ENCODE measurements at regions not wholly inside any gene's neighbourhood (a gene's known extent, or its start where the extent isn't known, plus 50 kb on each side); places are given as distances from the start of the nearest gene placed in this dataset.
"Not testable (repeated sequence)": the region's sequence is repeated elsewhere in the genome, so short reads cannot be mapped to it uniquely, and the experiment has no call there.

GRCh38 chr14:98915625-98916024 lies 356.4 kb downstream of the BCL11B start:
- DNase-seq, result no peak

DNA sequence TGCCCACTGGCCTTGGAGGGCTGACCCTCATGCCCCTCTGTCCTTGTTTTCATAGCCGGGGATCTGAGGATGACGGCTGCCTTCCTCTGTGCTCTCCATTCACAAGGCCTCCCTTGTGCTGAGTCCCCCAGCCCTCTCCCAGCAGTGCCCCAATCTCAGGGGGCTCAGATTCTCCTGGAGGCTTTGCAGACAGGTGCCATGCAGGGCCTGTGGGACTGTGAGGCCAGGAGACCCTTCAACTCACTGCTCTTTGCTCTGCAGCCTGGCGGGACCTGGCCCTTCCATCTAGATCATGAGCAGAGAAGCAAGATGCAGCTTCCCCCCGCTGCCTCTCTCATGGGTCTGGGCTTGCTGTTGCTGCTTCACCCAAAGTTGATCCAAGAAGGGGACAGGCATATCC lies 356.0 kb downstream of the BCL11B start:
- DNase-seq, result no peak

DNA sequence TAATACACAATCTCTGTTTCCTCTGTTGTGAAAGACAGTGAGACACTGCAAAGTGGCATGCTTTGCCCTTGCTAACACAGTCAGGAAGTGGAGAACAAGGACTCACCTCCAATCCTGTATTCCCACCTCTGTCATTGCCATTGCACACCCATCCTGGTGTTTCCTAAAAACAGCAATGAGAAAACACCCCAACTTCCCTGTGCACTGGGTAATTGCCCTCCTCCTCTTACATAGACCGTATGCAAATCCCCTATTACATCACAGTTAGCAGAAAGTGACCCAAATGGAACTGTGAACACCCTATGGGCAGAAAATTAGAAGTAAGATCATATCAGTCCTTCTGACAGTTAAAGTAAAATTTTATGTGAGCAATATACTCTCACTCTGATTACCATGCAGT lies 355.5 kb downstream of the BCL11B start:
- no peak for DNase-seq

DNA sequence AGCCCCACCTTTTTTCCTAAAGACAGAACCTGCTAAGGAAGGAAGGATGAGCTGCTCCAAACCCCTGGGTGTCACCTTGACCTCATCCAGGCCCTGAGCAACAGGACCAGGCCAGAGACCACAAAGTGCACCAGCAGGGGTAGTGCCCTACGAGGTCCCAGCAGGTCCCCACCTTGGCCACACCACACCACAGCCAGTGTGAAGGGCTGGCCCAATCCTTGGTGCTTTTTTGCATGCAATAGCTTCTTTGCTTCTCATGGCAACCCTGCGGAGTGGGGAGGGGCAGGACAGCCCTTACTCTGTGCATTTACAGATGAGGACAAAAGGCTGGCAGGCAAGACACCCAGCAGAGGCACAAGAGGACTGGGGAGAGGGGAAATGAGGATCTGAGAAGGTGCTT lies 352.6 kb downstream of the BCL11B start:
- no peak for DNase-seq

DNA sequence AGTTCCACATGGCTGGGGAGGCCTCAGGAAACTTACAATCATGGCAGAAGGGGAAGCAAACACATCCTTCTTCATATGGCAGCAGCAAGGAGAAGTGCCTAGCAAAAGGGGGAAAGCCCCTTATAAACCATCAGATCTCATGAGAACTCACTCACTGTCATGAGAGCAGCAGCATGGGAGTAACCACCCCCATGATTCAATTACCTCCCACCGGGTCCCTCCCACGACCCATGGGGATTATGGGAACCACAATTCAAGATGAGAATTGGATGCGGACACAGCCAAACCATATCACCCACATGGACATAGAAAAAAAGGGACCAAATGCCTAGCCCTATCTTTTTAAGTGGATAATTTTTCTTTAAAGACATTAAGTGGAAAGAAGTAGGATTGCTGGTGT lies 350.7 kb downstream of the BCL11B start:
- DNase-seq, result not testable (repeated sequence)

DNA sequence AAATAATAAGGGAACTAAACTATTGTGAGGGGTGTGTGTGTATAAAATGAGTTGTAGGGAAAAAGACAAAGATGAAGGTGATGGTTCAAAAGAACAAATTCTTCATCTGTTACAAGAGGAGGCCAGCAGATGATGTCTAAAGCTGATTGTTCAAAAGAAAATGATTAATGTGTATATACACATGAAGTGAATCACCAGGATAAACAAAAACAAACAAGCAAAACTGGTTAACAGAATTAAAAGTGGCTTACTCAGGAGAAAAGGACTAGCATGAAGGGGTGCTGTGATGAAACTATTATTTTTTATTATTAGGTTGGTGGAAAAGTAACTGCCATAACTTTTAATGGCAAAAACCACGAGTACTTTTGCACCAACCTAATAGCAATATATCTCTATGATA lies 348.4 kb downstream of the BCL11B start:
- DNase-seq, result no peak

DNA sequence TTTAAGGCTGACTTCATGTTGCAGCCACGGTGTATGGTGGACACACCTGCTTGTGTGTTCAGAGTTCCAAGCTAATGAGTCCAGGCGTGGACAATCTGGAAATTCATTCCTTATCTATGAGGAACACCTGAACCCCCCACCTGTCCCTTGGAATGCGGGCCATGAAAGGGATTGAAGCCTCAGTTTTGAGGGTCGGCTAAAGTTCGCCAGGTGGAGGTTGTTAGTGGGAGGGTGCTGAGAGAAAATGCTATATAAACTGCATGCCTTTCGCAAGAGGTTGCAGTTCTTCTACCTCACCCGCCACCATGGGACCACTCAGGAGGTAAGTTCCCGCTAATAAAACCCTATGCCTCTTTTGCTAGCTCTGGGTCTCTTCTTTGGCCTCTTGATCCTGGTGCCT lies 348.0 kb downstream of the BCL11B start:
- no peak for DNase-seq

GRCh38 chr14:98925354-98926040 lies 346.5 kb downstream of the BCL11B start:
- no peak for DNase-seq

- DNase-seq, result peak; percentile 36
Measured at GRCh38 chr14:98926146-98926545, 345.9 kb downstream of the BCL11B start.

DNA sequence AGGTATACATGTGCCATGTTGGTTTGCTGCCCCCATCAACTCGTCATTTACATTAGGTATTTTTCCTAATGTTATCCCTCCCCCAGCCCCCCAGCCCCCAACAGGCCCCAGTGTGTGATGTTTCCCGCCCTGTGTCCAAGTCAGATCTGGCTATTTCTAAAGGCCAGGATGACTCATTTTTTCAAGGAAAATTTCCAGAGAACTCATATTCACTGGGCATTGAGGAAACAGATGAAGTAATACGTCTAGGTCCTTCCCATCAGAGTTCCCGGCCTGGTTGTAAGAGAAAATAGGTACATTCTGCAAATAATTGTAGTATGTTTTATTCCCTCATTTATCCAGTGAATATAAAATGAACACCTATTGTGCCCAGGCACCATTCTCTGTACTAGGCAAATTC lies 345.2 kb downstream of the BCL11B start:
- no peak for DNase-seq

GRCh38 chr14:98927986-98928385 lies 344.0 kb downstream of the BCL11B start:
- no peak for DNase-seq

GRCh38 chr14:98928418-98928817 lies 343.6 kb downstream of the BCL11B start:
- DNase-seq, result no peak

DNA sequence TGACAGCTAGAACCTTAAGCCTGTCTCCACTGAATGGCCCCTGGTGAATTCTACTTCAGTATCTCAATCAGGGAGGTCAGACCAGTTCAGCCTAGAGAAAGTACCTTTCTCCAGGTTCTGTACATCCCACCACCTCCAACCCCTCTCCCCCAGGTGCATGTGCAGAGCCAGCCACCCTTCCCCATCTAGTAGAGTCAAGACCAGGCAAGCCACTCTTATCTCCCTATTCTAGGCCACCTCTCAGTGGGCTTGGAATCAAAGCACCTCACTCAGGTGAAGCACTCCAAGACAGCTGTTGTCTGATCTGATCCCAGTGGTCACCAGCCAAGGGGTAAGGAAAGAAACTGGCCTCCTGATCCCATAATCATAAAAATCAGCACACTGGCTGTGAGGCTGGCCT lies 340.9 kb downstream of the BCL11B start:
- DNase-seq, result no peak

DNA sequence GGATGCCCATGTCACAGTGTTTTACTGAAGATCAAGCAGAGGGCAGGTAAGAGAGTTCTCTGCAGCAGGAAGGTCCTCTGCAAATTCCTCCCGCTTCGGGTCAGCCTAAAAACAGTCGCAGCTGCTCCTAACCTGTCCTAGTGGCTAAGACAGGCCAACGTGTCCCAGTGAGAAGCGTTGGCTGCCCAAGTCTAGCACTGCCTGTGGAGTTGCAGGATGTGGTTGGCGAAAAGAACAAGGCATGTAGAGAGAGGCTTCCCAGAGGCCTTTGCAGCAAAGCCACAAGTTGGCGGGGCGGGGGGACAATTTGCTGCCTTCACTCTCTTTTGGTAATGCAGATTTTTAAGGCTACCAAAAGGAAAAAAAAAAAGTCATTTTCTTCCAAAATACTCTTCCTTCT lies 340.1 kb downstream of the BCL11B start:
- DNase-seq, result peak; percentile 58

DNA sequence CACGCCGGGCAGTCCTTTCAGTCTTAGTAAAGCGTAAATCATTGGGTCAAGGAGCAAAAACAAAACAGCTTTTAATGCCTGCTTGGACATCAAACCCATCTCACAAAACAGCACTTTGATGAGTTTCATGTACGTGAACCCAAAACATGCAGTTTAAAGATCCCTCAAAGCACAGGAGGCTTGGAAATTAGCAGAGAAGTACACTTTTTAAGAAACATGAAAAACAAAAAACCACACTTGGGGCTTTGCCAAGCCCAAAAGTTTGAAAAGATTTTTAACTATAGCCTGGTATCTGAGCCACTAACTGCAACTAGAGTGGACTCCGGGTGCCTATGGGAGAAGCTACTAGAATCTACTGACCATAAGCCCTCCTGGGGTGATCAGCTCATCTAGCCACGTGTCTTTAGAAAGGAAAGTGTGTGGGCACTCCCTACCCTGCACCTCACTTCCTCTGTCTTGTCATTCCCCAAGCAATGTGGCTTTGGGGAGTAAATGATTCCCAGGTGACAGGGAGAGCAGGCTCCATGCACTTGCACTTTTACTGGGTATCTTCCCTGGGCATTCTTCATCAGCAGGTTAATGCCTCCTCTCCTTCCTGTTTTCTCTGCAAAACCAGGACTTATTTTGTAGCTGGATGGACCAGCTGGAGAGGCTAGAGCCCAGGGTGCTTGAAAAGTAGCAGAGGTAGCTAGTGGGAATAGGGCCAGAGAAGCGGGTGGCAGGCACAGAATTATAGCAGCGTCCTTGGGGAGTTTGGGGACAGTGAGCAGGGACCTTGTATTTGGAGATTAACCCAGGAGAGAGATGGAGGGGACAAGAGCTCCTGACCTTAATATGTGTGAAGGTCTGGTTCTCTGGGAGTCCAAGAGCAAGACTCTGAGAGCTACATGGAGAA lies 339.3 kb downstream of the BCL11B start:
- DNase-seq, result no peak

DNA sequence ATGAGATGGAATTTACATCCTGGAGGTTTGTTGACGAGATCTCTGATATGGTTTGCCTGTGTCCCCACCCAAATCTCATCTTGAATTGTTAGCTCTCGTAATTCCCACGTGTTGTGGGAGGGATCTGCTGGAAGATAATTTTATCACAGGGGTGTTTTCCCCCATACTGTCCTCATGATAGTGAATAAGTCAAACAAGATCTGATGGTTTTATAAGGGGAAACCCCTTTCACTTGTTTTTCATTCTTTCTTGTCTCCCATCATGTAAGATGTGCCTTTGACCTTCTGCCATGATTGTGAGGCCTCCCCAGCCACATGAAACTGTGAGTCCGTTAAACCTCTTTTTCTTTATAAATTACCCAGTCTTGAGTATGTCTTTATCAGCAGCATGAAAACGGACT lies 337.4 kb downstream of the BCL11B start:
- not testable (repeated sequence) for DNase-seq

DNA sequence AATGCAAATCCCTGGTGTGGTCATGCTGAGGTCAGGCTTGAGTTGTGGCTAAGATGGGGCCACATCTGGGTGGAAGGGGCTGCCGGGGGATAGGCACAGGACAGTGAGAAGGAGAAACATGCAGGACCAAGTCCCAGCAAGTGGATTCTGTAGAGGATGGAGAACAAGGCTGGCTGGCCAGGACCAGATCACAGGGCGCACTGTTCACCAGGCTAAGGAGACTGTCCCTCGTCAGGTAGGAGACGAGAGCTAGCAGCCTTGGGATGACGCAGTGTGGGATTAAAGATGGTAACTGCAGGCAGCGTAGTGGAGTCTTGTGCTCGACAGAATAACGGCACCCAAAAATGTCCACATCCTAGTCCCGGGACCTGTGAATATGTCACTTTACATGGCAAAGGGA lies 336.1 kb downstream of the BCL11B start:
- DNase-seq, result no peak

- no peak for DNase-seq
Measured at GRCh38 chr14:98937021-98937420, 335.0 kb downstream of the BCL11B start.

DNA sequence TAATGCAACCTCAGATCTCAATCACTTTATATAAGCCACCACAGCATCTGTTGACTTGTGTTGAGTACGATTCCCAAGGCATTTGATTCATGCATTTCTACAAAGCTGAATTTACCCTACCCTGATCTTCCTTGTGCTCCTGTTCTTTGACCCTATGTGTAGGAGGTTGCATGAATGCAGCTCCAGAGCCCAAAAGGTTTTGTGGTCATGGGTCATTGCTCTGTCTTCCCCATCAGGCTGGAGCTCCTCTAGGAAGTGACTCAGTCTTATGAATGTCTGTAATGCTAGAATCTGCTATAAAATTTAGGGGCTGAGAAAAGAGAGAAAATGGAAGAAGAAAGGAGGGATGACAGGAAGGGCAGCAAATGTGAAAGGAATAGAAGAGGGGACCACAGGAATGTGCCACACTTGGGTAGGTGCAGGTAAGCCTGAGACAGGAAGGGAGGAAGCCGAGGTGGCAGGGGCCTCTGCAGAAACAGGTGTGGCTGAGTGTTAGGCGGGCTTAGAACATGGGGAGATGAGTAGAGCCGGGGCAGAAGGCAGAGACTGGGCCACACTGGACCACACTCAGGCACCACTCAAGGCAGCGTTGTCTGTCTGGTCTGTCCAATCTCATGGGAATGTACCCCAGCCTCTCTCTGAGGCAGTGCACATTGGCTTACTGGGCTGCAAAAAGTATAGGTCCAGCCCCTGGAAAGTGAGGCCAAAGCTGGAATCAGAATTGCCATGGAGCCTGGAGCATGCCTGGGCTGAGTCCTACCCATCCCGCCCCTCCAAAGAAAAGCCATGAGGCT lies 334.1 kb downstream of the BCL11B start:
- DNase-seq, result no peak

DNA sequence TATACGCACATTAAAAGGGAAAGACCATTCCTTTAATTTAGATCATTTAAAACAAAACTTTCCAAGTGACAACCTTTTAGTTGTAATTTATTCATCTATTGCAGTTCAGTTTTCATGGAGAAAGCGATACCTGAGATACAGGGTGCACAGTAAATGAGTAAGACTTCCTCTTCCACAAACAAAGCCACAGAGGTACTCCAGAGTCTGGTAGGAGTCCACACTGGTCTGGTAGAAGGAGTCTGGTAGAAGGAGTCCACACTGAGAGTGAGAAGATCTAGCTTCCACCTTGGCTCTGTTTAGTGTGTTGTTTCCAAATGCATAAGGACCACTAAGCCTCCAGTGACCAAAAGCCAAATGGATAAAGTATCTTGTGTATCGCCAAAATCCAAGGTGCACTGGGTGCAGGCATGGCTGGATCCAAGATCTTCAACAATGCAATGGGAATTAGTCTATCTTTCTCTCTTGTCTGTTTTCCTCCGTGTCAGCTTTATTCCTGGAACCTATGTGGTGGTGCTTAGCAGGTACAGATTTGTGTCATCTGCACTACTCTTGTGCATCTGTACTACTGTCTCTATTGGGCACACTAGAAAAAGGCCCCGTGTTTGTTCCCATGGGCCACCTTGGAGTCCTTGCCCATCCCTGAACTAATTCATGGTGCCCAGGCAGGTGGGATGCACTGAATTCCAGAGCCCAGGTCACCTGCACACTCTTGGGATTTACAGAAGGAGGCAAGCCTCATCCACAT lies 331.1 kb downstream of the BCL11B start:
- DNase-seq, result no peak

GRCh38 chr14:98941481-98941880 lies 330.5 kb downstream of the BCL11B start:
- no peak for DNase-seq

- no peak for DNase-seq
Measured at GRCh38 chr14:98943907-98944306, 328.1 kb downstream of the BCL11B start.

DNA sequence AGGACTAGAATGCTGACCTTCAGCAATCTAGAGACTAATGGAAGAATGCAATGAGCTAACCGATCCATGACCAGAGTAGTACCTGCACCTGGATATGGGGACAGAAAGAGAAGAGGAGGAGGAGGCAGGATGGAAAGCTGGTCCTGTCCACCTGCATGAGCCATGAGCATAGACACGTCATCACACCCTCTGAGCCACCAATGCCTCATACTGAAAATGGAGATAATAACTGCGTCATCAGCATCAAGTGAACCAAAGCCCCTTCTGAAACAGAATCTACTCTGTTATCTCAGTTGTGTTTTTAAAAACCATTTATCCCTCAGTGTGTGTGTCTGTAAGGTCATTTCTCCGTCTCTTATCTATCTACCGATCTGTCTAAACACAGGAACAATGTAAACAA lies 327.0 kb downstream of the BCL11B start:
- DNase-seq, result no peak

All from activated CD4-positive, alpha-beta T cell treated with anti-CD3 and anti-CD28 coated beads for 48 hours (primary cell).